GM12878 (cell line): ENCODE measurements at regions not wholly inside any gene's neighbourhood (a gene's known extent, or its start where the extent isn't known, plus 50 kb on each side); places are given as distances from the start of the nearest gene placed in this dataset.

Experiments
- ATAC-seq: fragments of 200-7000 bp; cut with Tn5 transposase; 3 replicates; pipeline ENCODE4 v1.9.1; 2020; ENCODE audit warnings: mild to moderate bottlenecking, moderate library complexity
- BruUV-seq: library from RNA; stranded (reverse); fragments of 400-500 nt; replicated peaks from 2 replicates; lab custom pipeline; 2021; lab: Mats Ljungman, UMichigan
- CTCF ChIA-PET: fragments of 300-600 bp; sonication (Branson Sonifier 250); formaldehyde crosslinking; extraction: SDS; loops from one replicate; lab custom pipeline; 2021; ENCODE audit warnings: inconsistent platforms; lab: Yijun Ruan, JAX
- POLR2A ChIA-PET: fragments of 350-600 bp; formaldehyde crosslinking; extraction: SDS; loops from one replicate; lab custom pipeline; 2021; ENCODE audit warnings: inconsistent platforms; lab: Charles Lee
- RAD21 ChIA-PET: fragments of 300-600 bp; sonication (Branson Sonifier 250); formaldehyde crosslinking; loops from one replicate; lab custom pipeline; 2023; ENCODE audit warnings: antibody characterized with exemption; ENCODE audit not compliant: unreplicated experiment; lab: Charles Lee
- SMC1A ChIA-PET: fragments of 300-600 bp; sonication (Branson Sonifier 250); formaldehyde crosslinking; loops from one replicate; lab custom pipeline; 2023; ENCODE audit not compliant: unreplicated experiment, uncharacterized antibody; lab: Charles Lee
- DNase-seq: peaks from one replicate; pipeline ENCODE4 v3.0.0-alpha.2; 2011; ENCODE audit warnings: low read depth, low spot score
- FAIRE-seq: peaks from 3 replicates; lab custom pipeline; 2011; peaks lifted over from hg19 to GRCh38; lab: Jason Lieb, UNC
- H2AFZ ChIP-seq: 2 replicates; pipeline ENCODE4 v1.6.0; 2011; ENCODE audit warnings: low read depth, low read length, control low read depth; ENCODE audit not compliant: control insufficient read depth
- H3K27ac ChIP-seq: 2 replicates; pipeline ENCODE4 v1.5.1; 2011; ENCODE audit warnings: control low read depth; ENCODE audit not compliant: control insufficient read depth, insufficient read depth
- H3K27me3 ChIP-seq, 2 experiments: replicated peaks in 1 of 2; 2 replicates each; pipeline versions ENCODE4 v1.6.0 to v1.6.1; 2011; ENCODE audit warnings: low read length in 1 of 2; ENCODE audit not compliant: control insufficient read depth in 2 of 2, insufficient read depth in 2 of 2
- H3K36me3 ChIP-seq, 2 experiments: 2 replicates each; pipeline ENCODE4 v1.5.1; 2011; ENCODE audit warnings: low read length in 1 of 2; ENCODE audit not compliant: control insufficient read depth in 2 of 2, insufficient read depth in 2 of 2
- H3K4me1 ChIP-seq: 2 replicates; pipeline ENCODE4 v1.6.1; 2011; ENCODE audit warnings: mild to moderate bottlenecking, low read length, moderate library complexity, mixed read lengths; ENCODE audit not compliant: control insufficient read depth, insufficient read depth
- H3K4me2 ChIP-seq: 2 replicates; pipeline ENCODE4 v1.6.0; 2011; ENCODE audit warnings: control low read depth; ENCODE audit not compliant: control insufficient read depth, insufficient read depth
- H3K4me3 ChIP-seq: fragments of 200-600 bp; sonication (generic); 2 replicates; pipeline ENCODE4 v1.5.1; 2016
- H3K79me2 ChIP-seq: 2 replicates; pipeline ENCODE4 v1.6.0; 2011; ENCODE audit warnings: low read length; ENCODE audit not compliant: control insufficient read depth, insufficient read depth
- H3K9ac ChIP-seq: 2 replicates; pipeline ENCODE4 v1.8.0; 2011; ENCODE audit warnings: low read length, control low read depth, mixed read lengths; ENCODE audit not compliant: control insufficient read depth, insufficient read depth
- H3K9me3 ChIP-seq: replicated peaks from 3 replicates; pipeline ENCODE4 v1.5.1; 2011; ENCODE audit warnings: mild to moderate bottlenecking, low read length; ENCODE audit not compliant: control insufficient read depth, insufficient read depth
- H4K20me1 ChIP-seq: 2 replicates; pipeline ENCODE4 v1.6.0; 2011; ENCODE audit not compliant: control insufficient read depth, insufficient read depth
- CBFB ChIP-seq: IDR thresholded peaks from 2 replicates; pipeline ENCODE4 v1.6.1; 2016; ENCODE audit warnings: antibody characterized with exemption, low read depth
- TAF1 ChIP-seq: IDR thresholded peaks from 2 replicates; pipeline ENCODE4 v1.6.1; 2011; ENCODE audit warnings: mild to moderate bottlenecking, low read depth, low read length, borderline replicate concordance
- WGBS: methylation state at CpG from one replicate; pipeline ENCODE4 v1.1.6; 2016; ENCODE audit warnings: low lambda C conversion rate; ENCODE audit not compliant: insufficient replicate concordance, insufficient coverage; ENCODE audit errors: missing lambda C conversion rate; 5-methylcytosine and 5-hydroxymethylcytosine counted together
- in situ Hi-C: fragments of 300-500 bp; cut with MboI; formaldehyde crosslinking; loops from 9 replicates; pipeline ENCODE4 v1.14.3; 2018; ENCODE audit warnings: mixed read lengths
- intact Hi-C: fragments of 100-400 bp; cut with micrococcal nuclease; formaldehyde crosslinking; loops from one replicate; pipeline ENCODE4 v1.14.2; 2022; ENCODE audit not compliant: unreplicated experiment
- TF ChIP-seq, protein P1 (sequence below): IDR thresholded peaks from 2 replicates; pipeline ENCODE4 v1.6.1; 2012; ENCODE audit warnings: low read length, inconsistent platforms
- TF ChIP-seq, protein P2 (sequence below): fragments of 450-650 bp; IDR thresholded peaks from 2 replicates; pipeline ENCODE4 v1.6.1; 2017; ENCODE audit warnings: mild to moderate bottlenecking, moderate library complexity

DNA sequence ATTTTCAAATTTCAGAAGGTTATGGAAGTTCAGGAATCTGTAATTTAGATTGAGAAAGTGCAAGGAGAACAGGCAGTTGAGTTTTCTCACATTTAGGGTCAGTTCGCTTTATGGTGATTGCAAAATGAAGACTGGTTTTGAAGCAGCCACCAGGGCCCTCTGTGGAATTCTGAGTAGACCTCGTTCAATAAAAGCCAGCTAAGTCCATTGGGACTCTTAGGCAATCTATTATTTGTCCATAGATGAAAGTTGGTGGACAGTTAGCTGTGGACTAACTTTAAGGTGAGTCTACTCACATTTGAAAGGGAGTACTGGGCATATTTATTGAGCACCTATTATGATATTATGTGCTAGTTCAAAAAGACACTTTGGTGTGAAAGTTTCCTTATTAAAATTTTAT is 266.3 kb upstream of the LINC00305 start:
- intact Hi-C loops (no loop called here), in situ Hi-C loops (no loop called here)
- no TSS peak for BruUV-seq
- TF ChIP-seq, protein P1, sequence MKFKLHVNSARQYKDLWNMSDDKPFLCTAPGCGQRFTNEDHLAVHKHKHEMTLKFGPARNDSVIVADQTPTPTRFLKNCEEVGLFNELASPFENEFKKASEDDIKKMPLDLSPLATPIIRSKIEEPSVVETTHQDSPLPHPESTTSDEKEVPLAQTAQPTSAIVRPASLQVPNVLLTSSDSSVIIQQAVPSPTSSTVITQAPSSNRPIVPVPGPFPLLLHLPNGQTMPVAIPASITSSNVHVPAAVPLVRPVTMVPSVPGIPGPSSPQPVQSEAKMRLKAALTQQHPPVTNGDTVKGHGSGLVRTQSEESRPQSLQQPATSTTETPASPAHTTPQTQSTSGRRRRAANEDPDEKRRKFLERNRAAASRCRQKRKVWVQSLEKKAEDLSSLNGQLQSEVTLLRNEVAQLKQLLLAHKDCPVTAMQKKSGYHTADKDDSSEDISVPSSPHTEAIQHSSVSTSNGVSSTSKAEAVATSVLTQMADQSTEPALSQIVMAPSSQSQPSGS = no peak
- no peak for TF ChIP-seq TAF1
- TF ChIP-seq, protein P2, sequence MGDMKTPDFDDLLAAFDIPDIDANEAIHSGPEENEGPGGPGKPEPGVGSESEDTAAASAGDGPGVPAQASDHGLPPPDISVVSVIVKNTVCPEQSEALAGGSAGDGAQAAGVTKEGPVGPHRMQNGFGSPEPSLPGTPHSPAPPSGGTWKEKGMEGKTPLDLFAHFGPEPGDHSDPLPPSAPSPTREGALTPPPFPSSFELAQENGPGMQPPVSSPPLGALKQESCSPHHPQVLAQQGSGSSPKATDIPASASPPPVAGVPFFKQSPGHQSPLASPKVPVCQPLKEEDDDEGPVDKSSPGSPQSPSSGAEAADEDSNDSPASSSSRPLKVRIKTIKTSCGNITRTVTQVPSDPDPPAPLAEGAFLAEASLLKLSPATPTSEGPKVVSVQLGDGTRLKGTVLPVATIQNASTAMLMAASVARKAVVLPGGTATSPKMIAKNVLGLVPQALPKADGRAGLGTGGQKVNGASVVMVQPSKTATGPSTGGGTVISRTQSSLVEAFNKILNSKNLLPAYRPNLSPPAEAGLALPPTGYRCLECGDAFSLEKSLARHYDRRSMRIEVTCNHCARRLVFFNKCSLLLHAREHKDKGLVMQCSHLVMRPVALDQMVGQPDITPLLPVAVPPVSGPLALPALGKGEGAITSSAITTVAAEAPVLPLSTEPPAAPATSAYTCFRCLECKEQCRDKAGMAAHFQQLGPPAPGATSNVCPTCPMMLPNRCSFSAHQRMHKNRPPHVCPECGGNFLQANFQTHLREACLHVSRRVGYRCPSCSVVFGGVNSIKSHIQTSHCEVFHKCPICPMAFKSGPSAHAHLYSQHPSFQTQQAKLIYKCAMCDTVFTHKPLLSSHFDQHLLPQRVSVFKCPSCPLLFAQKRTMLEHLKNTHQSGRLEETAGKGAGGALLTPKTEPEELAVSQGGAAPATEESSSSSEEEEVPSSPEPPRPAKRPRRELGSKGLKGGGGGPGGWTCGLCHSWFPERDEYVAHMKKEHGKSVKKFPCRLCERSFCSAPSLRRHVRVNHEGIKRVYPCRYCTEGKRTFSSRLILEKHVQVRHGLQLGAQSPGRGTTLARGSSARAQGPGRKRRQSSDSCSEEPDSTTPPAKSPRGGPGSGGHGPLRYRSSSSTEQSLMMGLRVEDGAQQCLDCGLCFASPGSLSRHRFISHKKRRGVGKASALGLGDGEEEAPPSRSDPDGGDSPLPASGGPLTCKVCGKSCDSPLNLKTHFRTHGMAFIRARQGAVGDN = no peak
- TF ChIP-seq CBFB = no peak
- no peak for ATAC-seq
- Histone ChIP-seq H3K79me2 (no peaks in the 10 kb centered on the region), H3K4me2 (no peak overlapping the region), H3K27me3 (no peaks in the 10 kb centered on the region), H2AFZ (no peak overlapping the region), H3K4me1 (no peaks in the 10 kb centered on the region), H3K9ac (no peak overlapping the region), H4K20me1 (no peaks in the 10 kb centered on the region), H3K4me3 (no peak overlapping the region), H3K36me3 (no peaks in the 10 kb centered on the region), H3K27ac (no peak overlapping the region), H3K9me3 (no peaks in the 10 kb centered on the region)
- no peak for FAIRE-seq
- no peak for DNase-seq
- SMC1A ChIA-PET = interaction anchor here (0.9 kb wide), 1 partner anchor 377 kb away, joined by 3 read pairs; no protein-coding TSS in a partner anchor
- CTCF ChIA-PET = interaction anchor here (0.9 to 1.5 kb wide), 2 partner anchors 314 to 397 kb away, joined by 3 read pairs; no protein-coding TSS in a partner anchor
- WGBS = 39% methylated on average over 2 of the region's 2 CpGs
- RAD21 ChIA-PET = no interaction called here
- POLR2A ChIA-PET = no interaction called here
